B cell (primary cell): ENCODE measurements at regions not wholly inside any gene's neighbourhood (a gene's known extent, or its start where the extent isn't known, plus 50 kb on each side); places are given as distances from the start of the nearest gene placed in this dataset.

Experiments used
- ATAC-seq: fragments of 200-7000 bp; cut with Tn5 transposase; one replicate; pipeline ENCODE4 v1.10.0; 2021; ENCODE audit warnings: low read depth, mild to moderate bottlenecking, moderate number of reproducible peaks, moderate library complexity
- CTCF ChIA-PET: fragments of 350-600 bp; sonication (Branson Sonifier 250); formaldehyde crosslinking; loops from one replicate; lab custom pipeline; 2021; ENCODE audit warnings: antibody characterized with exemption, inconsistent platforms; lab: Charles Lee
- POLR2A ChIA-PET: fragments of 350-600 bp; sonication (Branson Sonifier 250); formaldehyde crosslinking; loops from one replicate; lab custom pipeline; 2021; ENCODE audit warnings: antibody characterized with exemption; lab: Charles Lee
- DNase-seq: peaks from one replicate; pipeline ENCODE4 v3.0.0; 2013
- H2AFZ ChIP-seq: 2 replicates; pipeline ENCODE4 v1.6.1; 2012; ENCODE audit warnings: mild to moderate bottlenecking, low read depth, low read length; ENCODE audit not compliant: insufficient read depth, poor library complexity, severe bottlenecking
- H3K27ac ChIP-seq, 2 donors: 1 replicate in 1 of 2; 2 replicates in 1 of 2; pipeline ENCODE4 v1.5.1; 2012 to 2013; ENCODE audit warnings: low read length in 2 of 2, mild to moderate bottlenecking in 2 of 2, moderate library complexity in 1 of 2
- H3K27me3 ChIP-seq, 4 experiments: fragments of 200-600 bp in 1 of 4; sonication (generic) in 1 of 4; replicated peaks in 1 of 4; 1 replicate in 2 of 4; 2 replicates in 2 of 4; pipeline versions ENCODE4 v1.6.1 to v1.7.0; 2013 to 2016; ENCODE audit warnings: low read length in 3 of 4, mild to moderate bottlenecking in 2 of 4, mixed read lengths in 1 of 4, moderate library complexity in 1 of 4; ENCODE audit not compliant: insufficient read depth in 4 of 4, control insufficient read depth in 3 of 4; ENCODE audit errors: control extremely low read depth in 1 of 4
- H3K36me3 ChIP-seq, 2 experiments: replicated peaks in 1 of 2; 1 replicate in 1 of 2; 2 replicates in 1 of 2; pipeline versions ENCODE4 v1.6.1 to v1.7.1; 2013; ENCODE audit warnings: low read length in 1 of 2; ENCODE audit not compliant: insufficient read depth in 2 of 2, control insufficient read depth in 1 of 2; ENCODE audit errors: control extremely low read depth in 1 of 2, extremely low read depth in 1 of 2
- H3K4me1 ChIP-seq, 2 donors: fragments of 200-600 bp in 1 of 2; sonication (generic) in 1 of 2; 1 replicate in 1 of 2; 2 replicates in 1 of 2; pipeline versions ENCODE4 v1.5.1 to v1.6.1; 2013 to 2017; ENCODE audit warnings: low read length in 2 of 2; ENCODE audit not compliant: control insufficient read depth in 2 of 2, insufficient read depth in 2 of 2
- H3K4me2 ChIP-seq: replicated peaks from 2 replicates; pipeline ENCODE3; 2012; ENCODE audit warnings: mild to moderate bottlenecking, low read depth, low read length; ENCODE audit not compliant: poor library complexity, severe bottlenecking
- H3K4me3 ChIP-seq, 5 experiments: fragments of 200-600 bp in 1 of 5; sonication (generic) in 1 of 5; 1 replicate in 3 of 5; 2 replicates in 2 of 5; pipeline versions ENCODE4 v1.5.1 to v1.7.0; 2011 to 2016; ENCODE audit warnings: low read length in 4 of 5, mild to moderate bottlenecking in 4 of 5, low read depth in 2 of 5, control low read depth in 1 of 5, moderate library complexity in 1 of 5; ENCODE audit not compliant: insufficient read depth in 1 of 5; ENCODE audit errors: control extremely low read depth in 1 of 5, extremely low read depth in 1 of 5
- H3K79me2 ChIP-seq: fragments of 200-600 bp; sonication (generic); one replicate; pipeline ENCODE4 v1.6.0; 2016; ENCODE audit warnings: low read length; ENCODE audit not compliant: control insufficient read depth, insufficient read depth
- H3K9ac ChIP-seq: fragments of 200-600 bp; sonication (generic); 2 replicates; pipeline ENCODE4 v1.6.1; 2017; ENCODE audit warnings: mild to moderate bottlenecking, low read length, moderate library complexity
- H3K9me3 ChIP-seq, 3 donors: one replicate each; pipeline versions ENCODE4 v1.6.1 to v1.7.1; 2013; ENCODE audit warnings: low read length in 2 of 3; ENCODE audit not compliant: control insufficient read depth in 2 of 3, insufficient read depth in 1 of 3; ENCODE audit errors: control extremely low read depth in 1 of 3
- H4K20me1 ChIP-seq: 2 replicates; pipeline ENCODE4 v1.6.0; 2012; ENCODE audit warnings: mild to moderate bottlenecking, low read length; ENCODE audit not compliant: insufficient read depth, control insufficient read depth, poor library complexity, severe bottlenecking
- H3K27ac Mint-ChIP-seq: one replicate; pipeline ENCODE4 v1.8.0; 2021; ENCODE audit warnings: mixed read lengths
- H3K27me3 Mint-ChIP-seq: one replicate; pipeline ENCODE4 v1.8.0; 2021; ENCODE audit warnings: mixed read lengths
- H3K4me1 Mint-ChIP-seq: one replicate; pipeline ENCODE4 v1.8.0; 2021; ENCODE audit warnings: mixed read lengths
- H3K4me3 Mint-ChIP-seq: one replicate; pipeline ENCODE4 v1.8.0; 2021; ENCODE audit warnings: mixed read lengths
- H3K9me3 Mint-ChIP-seq: one replicate; pipeline ENCODE4 v1.8.0; 2022; ENCODE audit warnings: mixed read lengths; ENCODE audit not compliant: insufficient read depth
- EZH2 ChIP-seq: IDR thresholded peaks from 2 replicates; pipeline ENCODE4 v1.6.1; 2012; ENCODE audit warnings: borderline replicate concordance, low read depth, mild to moderate bottlenecking, moderate library complexity, low read length; ENCODE audit not compliant: insufficient read depth, poor library complexity, severe bottlenecking
- WGBS: methylation state at CpG from one replicate; pipeline ENCODE4 v1.1.5; 2013; ENCODE audit warnings: missing lambda C conversion rate; ENCODE audit not compliant: insufficient coverage; 5-methylcytosine and 5-hydroxymethylcytosine counted together
- intact Hi-C: fragments of 100-400 bp; cut with micrococcal nuclease; formaldehyde crosslinking; loops from one replicate; pipeline ENCODE4 v1.10.0; 2022
- TF ChIP-seq, protein P1 (sequence below): fragments of 200-600 bp; IDR thresholded peaks from one replicate; pipeline ENCODE4 v1.8.0; 2022; ENCODE audit warnings: antibody characterized with exemption, mild to moderate bottlenecking

DNA sequence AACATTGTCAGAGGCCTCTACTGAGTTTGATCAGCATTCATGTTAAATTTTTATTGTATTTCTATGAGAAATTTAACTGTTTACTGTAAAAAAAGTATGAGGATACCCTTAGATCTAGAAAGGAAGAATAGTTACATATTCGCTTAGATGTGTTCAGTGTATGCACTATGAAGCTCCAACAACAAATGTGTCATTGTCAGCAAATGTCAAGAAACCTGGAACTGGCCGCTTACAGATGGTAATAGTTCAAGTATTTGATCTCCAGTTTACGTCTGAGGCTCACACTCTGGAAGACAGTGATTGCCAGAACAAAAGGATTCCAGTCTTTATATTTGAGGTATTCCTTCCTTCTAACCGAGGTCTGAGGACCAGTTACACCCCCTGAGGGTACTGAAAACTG, 921.2 kb upstream of the LRRTM1 start:
- no peak overlapping the region for H2AFZ ChIP-seq
- Mint-ChIP-seq H3K27me3 (no peaks in the 10 kb centered on the region), H3K4me3 (no peak overlapping the region), H3K4me1 (no peaks in the 10 kb centered on the region), H3K9me3 (peaks cover 2% of the 10 kb centered on the region), H3K27ac (no peak overlapping the region)
- POLR2A ChIA-PET, result no interaction called here
- H4K20me1 ChIP-seq, result no peaks in the 10 kb centered on the region
- H3K9me3 ChIP-seq, result peaks cover 0 to 1% (median 0%) of the 10 kb centered on the region in 3 donors
- H3K4me3 ChIP-seq, result no peak overlapping the region
- H3K4me1 ChIP-seq, result no peaks in the 10 kb centered on the region
- H3K79me2 ChIP-seq, result no peaks in the 10 kb centered on the region
- intact Hi-C loops, result no loop called here
- CTCF ChIA-PET, result no interaction called here
- H3K36me3 ChIP-seq, result no peaks in the 10 kb centered on the region
- no peak for ATAC-seq
- 96% methylated on average over 3 of the region's 4 CpGs for WGBS
- H3K9ac ChIP-seq, result no peak overlapping the region
- no peak for TF ChIP-seq EZH2
- TF ChIP-seq, protein P1, sequence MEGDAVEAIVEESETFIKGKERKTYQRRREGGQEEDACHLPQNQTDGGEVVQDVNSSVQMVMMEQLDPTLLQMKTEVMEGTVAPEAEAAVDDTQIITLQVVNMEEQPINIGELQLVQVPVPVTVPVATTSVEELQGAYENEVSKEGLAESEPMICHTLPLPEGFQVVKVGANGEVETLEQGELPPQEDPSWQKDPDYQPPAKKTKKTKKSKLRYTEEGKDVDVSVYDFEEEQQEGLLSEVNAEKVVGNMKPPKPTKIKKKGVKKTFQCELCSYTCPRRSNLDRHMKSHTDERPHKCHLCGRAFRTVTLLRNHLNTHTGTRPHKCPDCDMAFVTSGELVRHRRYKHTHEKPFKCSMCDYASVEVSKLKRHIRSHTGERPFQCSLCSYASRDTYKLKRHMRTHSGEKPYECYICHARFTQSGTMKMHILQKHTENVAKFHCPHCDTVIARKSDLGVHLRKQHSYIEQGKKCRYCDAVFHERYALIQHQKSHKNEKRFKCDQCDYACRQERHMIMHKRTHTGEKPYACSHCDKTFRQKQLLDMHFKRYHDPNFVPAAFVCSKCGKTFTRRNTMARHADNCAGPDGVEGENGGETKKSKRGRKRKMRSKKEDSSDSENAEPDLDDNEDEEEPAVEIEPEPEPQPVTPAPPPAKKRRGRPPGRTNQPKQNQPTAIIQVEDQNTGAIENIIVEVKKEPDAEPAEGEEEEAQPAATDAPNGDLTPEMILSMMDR, result no peak
- no peak overlapping the region for H3K27ac ChIP-seq
- H3K4me2 ChIP-seq, result no peak overlapping the region
- no peak for DNase-seq
- H3K27me3 ChIP-seq, result no peaks in the 10 kb centered on the region

DNA sequence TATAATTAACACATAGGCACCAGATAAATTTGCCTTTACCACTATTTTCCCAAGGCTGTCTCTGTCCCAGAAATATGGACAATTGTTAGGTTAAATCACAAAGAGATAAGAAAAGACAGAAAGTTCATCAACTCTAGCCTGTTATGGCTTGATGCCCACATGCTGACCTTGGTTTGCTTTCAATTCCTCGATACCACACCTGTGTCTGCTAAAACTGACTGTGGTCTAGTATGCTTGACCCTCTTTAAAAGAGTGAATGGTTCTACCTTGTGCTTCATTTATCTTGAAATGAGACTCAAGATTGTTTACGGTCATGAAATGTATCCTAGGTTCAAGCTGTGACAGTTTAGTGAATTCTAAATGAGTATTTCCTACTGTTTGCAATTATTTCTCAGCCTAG, 909.0 kb upstream of the LRRTM1 start:
- 57% methylated on average over 1 of the region's 2 CpGs for WGBS
- Mint-ChIP-seq H3K4me1 (no peaks in the 10 kb centered on the region), H3K27me3 (no peaks in the 10 kb centered on the region), H3K4me3 (no peak overlapping the region), H3K27ac (no peak overlapping the region), H3K9me3 (peaks cover 5% of the 10 kb centered on the region)
- Histone ChIP-seq H3K79me2 (no peaks in the 10 kb centered on the region), H3K36me3 (no peaks in the 10 kb centered on the region), H3K4me2 (no peak overlapping the region), H3K4me3 (no peak overlapping the region), H3K27ac (no peak overlapping the region), H3K4me1 (no peaks in the 10 kb centered on the region), H2AFZ (no peak overlapping the region), H3K9me3 (no peaks in the 10 kb centered on the region), H4K20me1 (no peaks in the 10 kb centered on the region), H3K27me3 (no peaks in the 10 kb centered on the region), H3K9ac (no peak overlapping the region)
- DNase-seq (no peak), ATAC-seq (no peak)
- ChIA-PET POLR2A (no interaction called here), CTCF (no interaction called here)
- intact Hi-C loops, result no loop called here
- TF ChIP-seq, protein P1, result no peak
- TF ChIP-seq EZH2, result no peak
